NCI-H146 treated with DMSO at 0.1 percent for 48 hours (cell line): ENCODE measurements at regions not wholly inside any gene's neighbourhood (a gene's known extent, or its start where the extent isn't known, plus 50 kb on each side); places are given as distances from the start of the nearest gene placed in this dataset.

Experiments
- DNase-seq: peaks from one replicate; lab custom pipeline; 2025; ENCODE audit not compliant: unreplicated experiment; lab: John Stamatoyannopoulos, UW

- DNase-seq: no peak
Measured at GRCh38 chr22:27110665-27111451, 453.5 kb downstream of the MIAT start.

- no peak for DNase-seq
Measured at GRCh38 chr22:27111796-27112672, 454.6 kb downstream of the MIAT start.

- DNase-seq: no peak
Measured at GRCh38 chr22:27113211-27113635, 455.8 kb downstream of the MIAT start.

GRCh38 chr22:27113641-27114040 is 456.3 kb downstream of the MIAT start:
- DNase-seq: no peak

- no peak for DNase-seq
Measured at GRCh38 chr22:27114186-27114585, 456.8 kb downstream of the MIAT start.

GRCh38 chr22:27115410-27115809 is 458.0 kb downstream of the MIAT start:
- no peak for DNase-seq

GRCh38 chr22:27115816-27116256 is 458.4 kb downstream of the MIAT start:
- no peak for DNase-seq

- no peak for DNase-seq
Measured at GRCh38 chr22:27116312-27117086, 459.1 kb downstream of the MIAT start.

- DNase-seq: no peak
Measured at GRCh38 chr22:27120036-27120435, 462.6 kb downstream of the MIAT start.

- DNase-seq: no peak
Measured at GRCh38 chr22:27122574-27122973, 465.2 kb downstream of the MIAT start.

GRCh38 chr22:27123880-27124279 is 466.5 kb downstream of the MIAT start:
- no peak for DNase-seq

- no peak for DNase-seq
Measured at GRCh38 chr22:27124351-27124966, 467.1 kb downstream of the MIAT start.

GRCh38 chr22:27125539-27125938 is 468.2 kb downstream of the MIAT start:
- DNase-seq: no peak

- no peak for DNase-seq
Measured at GRCh38 chr22:27127911-27128310, 470.5 kb downstream of the MIAT start.

GRCh38 chr22:27128461-27129085 is 471.2 kb downstream of the MIAT start:
- DNase-seq: no peak

GRCh38 chr22:27129266-27129665 is 471.9 kb downstream of the MIAT start:
- DNase-seq: no peak

GRCh38 chr22:27130906-27131305 is 473.5 kb downstream of the MIAT start:
- no peak for DNase-seq

GRCh38 chr22:27131346-27131745 is 474.0 kb downstream of the MIAT start:
- no peak for DNase-seq

- no peak for DNase-seq
Measured at GRCh38 chr22:27132400-27132799, 475.0 kb downstream of the MIAT start.

- DNase-seq: no peak
Measured at GRCh38 chr22:27133019-27133431, 475.6 kb downstream of the MIAT start.
